ENCODE measurements at regions not wholly inside any gene's neighbourhood (a gene's known extent, or its start where the extent isn't known, plus 50 kb on each side); places are given as distances from the start of the nearest gene placed in this dataset.

DNA sequence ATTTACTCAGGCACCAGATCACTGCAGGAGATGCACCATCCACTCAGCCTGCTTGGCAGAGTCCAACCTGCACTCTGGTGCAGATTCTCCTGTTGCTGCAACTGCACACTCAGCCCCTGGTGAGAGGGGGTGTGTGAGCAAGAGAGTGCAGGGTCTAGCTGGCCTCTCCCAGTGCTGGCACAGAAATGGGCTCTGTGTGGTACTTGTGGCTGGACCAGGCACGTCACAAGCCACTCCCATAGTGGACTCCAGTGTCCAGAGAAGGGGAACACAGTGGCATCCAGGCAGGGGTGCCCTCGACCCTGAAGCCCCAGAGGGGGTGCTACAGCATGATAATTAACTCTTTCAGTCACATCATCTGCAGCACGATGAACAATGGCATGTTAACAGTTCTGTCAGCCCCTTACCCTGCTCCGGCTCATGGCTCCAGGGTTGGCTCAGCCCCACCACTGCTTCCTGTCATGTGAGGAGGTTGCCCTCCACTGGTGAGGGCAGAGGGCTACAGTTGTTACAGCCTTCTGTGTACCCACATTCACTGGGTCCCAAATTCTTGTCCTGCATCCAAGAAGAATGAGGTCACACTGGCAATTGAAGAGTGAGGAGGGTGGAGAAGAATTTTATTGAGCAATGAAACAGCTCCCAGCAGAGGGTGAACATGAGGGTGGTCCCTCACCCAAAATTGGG lies 135.7 kb downstream of the EVA1A start:
- no peaks in the 10 kb centered on the region for H3K36me3 ChIP-seq (ENCODE audit: control insufficient read depth in 2 of 2, insufficient read depth in 2 of 2, low read length in 1 of 2)
- intact Hi-C loops (cut with micrococcal nuclease; ENCODE audit: unreplicated experiment) (no loop called here), in situ Hi-C loops (cut with MboI) (loop anchor here (25.0 kb wide), 1 partner anchor 363 kb away; no protein-coding TSS in a partner anchor)
- no peak overlapping the region for H3K9ac ChIP-seq (ENCODE audit: control insufficient read depth, insufficient read depth, low read length)
- POLR2A ChIA-PET, result interaction anchor here (1.1 kb wide), 1 partner anchor 11 kb away, joined by 4 read pairs; no protein-coding TSS in a partner anchor
- RAD21 ChIA-PET (ENCODE audit: unreplicated experiment), result no interaction called here
- H3K27me3 ChIP-seq (replicated peaks in 1 of 2; ENCODE audit: control insufficient read depth in 2 of 2, insufficient read depth in 2 of 2, low read length in 1 of 2), result no peaks in the 10 kb centered on the region
- H3K9me3 ChIP-seq (replicated peaks; ENCODE audit: control insufficient read depth, insufficient read depth, low read length), result peaks cover 4% of the 10 kb centered on the region; the same call in 1 of the 3 replicates
- CTCF ChIA-PET, result interaction anchor here (1.1 kb wide), 1 partner anchor 27 kb away, joined by 3 read pairs; no protein-coding TSS in a partner anchor
- DNase-seq (ENCODE audit: low read depth, low spot score), result no peak
- H3K4me1 ChIP-seq (ENCODE audit: control insufficient read depth, insufficient read depth, low read length), result peaks cover 23% of the 10 kb centered on the region
- no peak for TF ChIP-seq STAT3 (IDR thresholded peaks at IDR 0.05; ENCODE audit: low read depth, low read length)
- TF ChIP-seq RAD21 (IDR thresholded peaks at IDR 0.05; ENCODE audit: insufficient read depth, low read depth, low read length), result 0 out of 2 replicates have a peak, but pooled peaks have one; percentile 19
- TF ChIP-seq, protein P1, sequence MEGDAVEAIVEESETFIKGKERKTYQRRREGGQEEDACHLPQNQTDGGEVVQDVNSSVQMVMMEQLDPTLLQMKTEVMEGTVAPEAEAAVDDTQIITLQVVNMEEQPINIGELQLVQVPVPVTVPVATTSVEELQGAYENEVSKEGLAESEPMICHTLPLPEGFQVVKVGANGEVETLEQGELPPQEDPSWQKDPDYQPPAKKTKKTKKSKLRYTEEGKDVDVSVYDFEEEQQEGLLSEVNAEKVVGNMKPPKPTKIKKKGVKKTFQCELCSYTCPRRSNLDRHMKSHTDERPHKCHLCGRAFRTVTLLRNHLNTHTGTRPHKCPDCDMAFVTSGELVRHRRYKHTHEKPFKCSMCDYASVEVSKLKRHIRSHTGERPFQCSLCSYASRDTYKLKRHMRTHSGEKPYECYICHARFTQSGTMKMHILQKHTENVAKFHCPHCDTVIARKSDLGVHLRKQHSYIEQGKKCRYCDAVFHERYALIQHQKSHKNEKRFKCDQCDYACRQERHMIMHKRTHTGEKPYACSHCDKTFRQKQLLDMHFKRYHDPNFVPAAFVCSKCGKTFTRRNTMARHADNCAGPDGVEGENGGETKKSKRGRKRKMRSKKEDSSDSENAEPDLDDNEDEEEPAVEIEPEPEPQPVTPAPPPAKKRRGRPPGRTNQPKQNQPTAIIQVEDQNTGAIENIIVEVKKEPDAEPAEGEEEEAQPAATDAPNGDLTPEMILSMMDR (IDR thresholded peaks at IDR 0.05 in 2 of 3, conservative IDR thresholded peaks at IDR 0.05 in 1 of 3; ENCODE audit: control insufficient read depth in 2 of 3, extremely low read depth in 1 of 3, insufficient read depth in 1 of 3, low read depth in 3 of 3, low read length in 3 of 3), result peak in 1 of 3 experiments; percentile 11; a peak in 1 of 6 replicates
- TF ChIP-seq, protein P2, sequence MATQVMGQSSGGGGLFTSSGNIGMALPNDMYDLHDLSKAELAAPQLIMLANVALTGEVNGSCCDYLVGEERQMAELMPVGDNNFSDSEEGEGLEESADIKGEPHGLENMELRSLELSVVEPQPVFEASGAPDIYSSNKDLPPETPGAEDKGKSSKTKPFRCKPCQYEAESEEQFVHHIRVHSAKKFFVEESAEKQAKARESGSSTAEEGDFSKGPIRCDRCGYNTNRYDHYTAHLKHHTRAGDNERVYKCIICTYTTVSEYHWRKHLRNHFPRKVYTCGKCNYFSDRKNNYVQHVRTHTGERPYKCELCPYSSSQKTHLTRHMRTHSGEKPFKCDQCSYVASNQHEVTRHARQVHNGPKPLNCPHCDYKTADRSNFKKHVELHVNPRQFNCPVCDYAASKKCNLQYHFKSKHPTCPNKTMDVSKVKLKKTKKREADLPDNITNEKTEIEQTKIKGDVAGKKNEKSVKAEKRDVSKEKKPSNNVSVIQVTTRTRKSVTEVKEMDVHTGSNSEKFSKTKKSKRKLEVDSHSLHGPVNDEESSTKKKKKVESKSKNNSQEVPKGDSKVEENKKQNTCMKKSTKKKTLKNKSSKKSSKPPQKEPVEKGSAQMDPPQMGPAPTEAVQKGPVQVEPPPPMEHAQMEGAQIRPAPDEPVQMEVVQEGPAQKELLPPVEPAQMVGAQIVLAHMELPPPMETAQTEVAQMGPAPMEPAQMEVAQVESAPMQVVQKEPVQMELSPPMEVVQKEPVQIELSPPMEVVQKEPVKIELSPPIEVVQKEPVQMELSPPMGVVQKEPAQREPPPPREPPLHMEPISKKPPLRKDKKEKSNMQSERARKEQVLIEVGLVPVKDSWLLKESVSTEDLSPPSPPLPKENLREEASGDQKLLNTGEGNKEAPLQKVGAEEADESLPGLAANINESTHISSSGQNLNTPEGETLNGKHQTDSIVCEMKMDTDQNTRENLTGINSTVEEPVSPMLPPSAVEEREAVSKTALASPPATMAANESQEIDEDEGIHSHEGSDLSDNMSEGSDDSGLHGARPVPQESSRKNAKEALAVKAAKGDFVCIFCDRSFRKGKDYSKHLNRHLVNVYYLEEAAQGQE (IDR thresholded peaks at IDR 0.05; ENCODE audit: low read depth, low read length), result no peak
- TF ChIP-seq, protein P3, sequence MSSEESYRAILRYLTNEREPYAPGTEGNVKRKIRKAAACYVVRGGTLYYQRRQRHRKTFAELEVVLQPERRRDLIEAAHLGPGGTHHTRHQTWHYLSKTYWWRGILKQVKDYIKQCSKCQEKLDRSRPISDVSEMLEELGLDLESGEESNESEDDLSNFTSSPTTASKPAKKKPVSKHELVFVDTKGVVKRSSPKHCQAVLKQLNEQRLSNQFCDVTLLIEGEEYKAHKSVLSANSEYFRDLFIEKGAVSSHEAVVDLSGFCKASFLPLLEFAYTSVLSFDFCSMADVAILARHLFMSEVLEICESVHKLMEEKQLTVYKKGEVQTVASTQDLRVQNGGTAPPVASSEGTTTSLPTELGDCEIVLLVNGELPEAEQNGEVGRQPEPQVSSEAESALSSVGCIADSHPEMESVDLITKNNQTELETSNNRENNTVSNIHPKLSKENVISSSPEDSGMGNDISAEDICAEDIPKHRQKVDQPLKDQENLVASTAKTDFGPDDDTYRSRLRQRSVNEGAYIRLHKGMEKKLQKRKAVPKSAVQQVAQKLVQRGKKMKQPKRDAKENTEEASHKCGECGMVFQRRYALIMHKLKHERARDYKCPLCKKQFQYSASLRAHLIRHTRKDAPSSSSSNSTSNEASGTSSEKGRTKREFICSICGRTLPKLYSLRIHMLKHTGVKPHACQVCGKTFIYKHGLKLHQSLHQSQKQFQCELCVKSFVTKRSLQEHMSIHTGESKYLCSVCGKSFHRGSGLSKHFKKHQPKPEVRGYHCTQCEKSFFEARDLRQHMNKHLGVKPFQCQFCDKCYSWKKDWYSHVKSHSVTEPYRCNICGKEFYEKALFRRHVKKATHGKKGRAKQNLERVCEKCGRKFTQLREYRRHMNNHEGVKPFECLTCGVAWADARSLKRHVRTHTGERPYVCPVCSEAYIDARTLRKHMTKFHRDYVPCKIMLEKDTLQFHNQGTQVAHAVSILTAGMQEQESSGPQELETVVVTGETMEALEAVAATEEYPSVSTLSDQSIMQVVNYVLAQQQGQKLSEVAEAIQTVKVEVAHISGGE (CRISPR knock-in tag; IDR thresholded peaks at IDR 0.05), result no peak
- TF ChIP-seq FOXM1 (IDR thresholded peaks at IDR 0.05; ENCODE audit: low read depth, low read length), result no peak
- no peak for TF ChIP-seq SMARCA5 (IDR thresholded peaks at IDR 0.05)
- no peak overlapping the region for H2AFZ ChIP-seq (ENCODE audit: control insufficient read depth, low read depth, low read length)
- SMC1A ChIA-PET (ENCODE audit: uncharacterized antibody, unreplicated experiment), result interaction anchor here (9.8 kb wide), 1 partner anchor 39 kb away, joined by 183 read pairs; no protein-coding TSS in a partner anchor
- no peak overlapping the region for H3K4me2 ChIP-seq (ENCODE audit: control insufficient read depth, insufficient read depth)
- ATAC-seq, result no peak
- FAIRE-seq, result no peak
- no TSS peak for BruUV-seq (replicated peaks)
- H4K20me1 ChIP-seq (ENCODE audit: control insufficient read depth, insufficient read depth), result no peaks in the 10 kb centered on the region
- H3K27ac ChIP-seq (ENCODE audit: control insufficient read depth, insufficient read depth), result no peak overlapping the region
- 62% methylated on average over 4 of the region's 4 CpGs for WGBS (ENCODE audit: insufficient coverage, insufficient replicate concordance, low lambda C conversion rate, missing lambda C conversion rate)
- H3K79me2 ChIP-seq (ENCODE audit: control insufficient read depth, insufficient read depth, low read length), result peaks cover 2% of the 10 kb centered on the region; the same call in 1 of the 2 replicates
- H3K4me3 ChIP-seq, result no peak overlapping the region

All from GM12878 (cell line).